Gastroesophageal sphincter (tissue), 3 donors: ENCODE measurements at regions not wholly inside any gene's neighbourhood (a gene's known extent, or its start where the extent isn't known, plus 50 kb on each side); places are given as distances from the start of the nearest gene placed in this dataset.

Source experiments
- CTCF ChIP-seq, 4 experiments: fragments of 200-600 bp in 2 of 4; fragments of 450-650 bp in 2 of 4; sonication (generic) in 1 of 4; IDR thresholded peaks; one replicate each; pipeline ENCODE4 v1.5.1; 2017 to 2019; ENCODE audit warnings: antibody characterized with exemption in 4 of 4, mild to moderate bottlenecking in 2 of 4, moderate library complexity in 2 of 4
- POLR2A ChIP-seq, 2 donors: fragments of 450-650 bp; IDR thresholded peaks; one replicate each; pipeline ENCODE4 v1.6.1; 2017; ENCODE audit warnings: antibody characterized with exemption in 2 of 2, mild to moderate bottlenecking in 2 of 2, moderate library complexity in 1 of 2
- POLR2AphosphoS5 ChIP-seq: sonication (generic); formaldehyde crosslinking; IDR thresholded peaks from one replicate; pipeline ENCODE4 v1.6.1; 2017; ENCODE audit warnings: antibody characterized with exemption

DNA sequence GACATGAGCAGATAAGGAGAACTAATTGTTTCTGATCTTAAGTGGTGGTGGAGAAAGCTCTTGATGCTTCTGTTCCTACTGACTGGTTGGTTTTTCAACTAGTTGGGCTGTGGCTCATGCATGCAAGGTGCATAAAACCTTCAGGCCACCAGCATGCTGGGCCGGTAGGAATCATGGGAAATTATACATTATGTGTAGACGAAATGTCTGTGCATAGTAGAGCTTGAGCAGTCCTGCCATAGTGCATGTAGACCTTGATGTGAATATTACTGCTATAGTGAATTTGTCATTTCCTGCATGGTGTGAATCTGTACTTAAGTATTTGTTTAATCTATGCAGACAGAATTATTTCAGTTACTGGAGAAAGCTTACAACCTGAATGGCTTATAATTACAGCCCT, 433.6 kb upstream of the ADAMTSL1 start:
- TF ChIP-seq CTCF (IDR thresholded peaks at IDR 0.05) (no peak), POLR2A (IDR thresholded peaks at IDR 0.05) (no peak), POLR2AphosphoS5 (no peak)
